ENCODE measurements at regions not wholly inside any gene's neighbourhood (a gene's known extent, or its start where the extent isn't known, plus 50 kb on each side); places are given as distances from the start of the nearest gene placed in this dataset.

DNA sequence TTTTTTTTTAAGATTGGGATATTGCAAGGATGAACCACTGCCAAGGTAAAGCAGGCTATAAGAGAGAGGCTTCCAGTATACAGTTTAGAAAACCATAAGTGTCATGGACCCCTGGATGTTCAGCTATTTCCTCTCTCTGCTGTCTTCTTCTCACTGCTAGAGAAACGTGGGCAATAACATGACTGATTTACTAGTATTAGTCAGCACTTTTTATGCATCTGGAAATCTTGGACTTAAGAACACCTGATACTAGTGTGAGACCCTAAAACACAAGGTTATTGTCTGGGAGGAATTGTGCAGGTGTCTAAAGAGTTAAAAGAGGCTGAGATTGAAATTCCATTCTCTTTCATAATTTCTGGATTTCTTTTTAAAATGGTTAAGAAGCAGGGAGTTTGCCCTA, 460.6 kb upstream of the MCTP2 start:
- Histone ChIP-seq H3K4me2 (ENCODE audit: low read length) (no peak overlapping the region), H4K20me1 (ENCODE audit: insufficient read depth) (no peaks in the 10 kb centered on the region), H3K4me3 (replicated peaks in 1 of 2; ENCODE audit: low read depth in 1 of 2, low read length in 2 of 2) (no peak overlapping the region), H3K9me3 (ENCODE audit: control insufficient read depth in 1 of 2, insufficient read depth in 1 of 2, low read depth in 1 of 2, low read length in 2 of 2) (peaks cover 0 to 16% of the 10 kb centered on the region in 2 experiments; a peak in 2 of 4 replicates), H3K27ac (ENCODE audit: low read depth, low read length) (no peak overlapping the region), H3K79me2 (ENCODE audit: insufficient read depth, low read length) (no peaks in the 10 kb centered on the region), H3K9ac (ENCODE audit: low read length) (no peak overlapping the region), H3K9me2 (ENCODE audit: insufficient read depth) (no peaks in the 10 kb centered on the region), H3K36me3 (ENCODE audit: control insufficient read depth in 1 of 2, insufficient read depth in 2 of 2, low read length in 2 of 2) (no peaks in the 10 kb centered on the region), H3K4me1 (ENCODE audit: control insufficient read depth in 1 of 2, insufficient read depth in 2 of 2, low read length in 2 of 2) (no peaks in the 10 kb centered on the region), H3K27me3 (ENCODE audit: insufficient read depth, low read length) (no peaks in the 10 kb centered on the region), H2AFZ (ENCODE audit: low read depth, low read length, poor library complexity, severe bottlenecking) (no peak overlapping the region)
- intact Hi-C loops (cut with micrococcal nuclease) = no loop called here
- no TSS peak for BruUV-seq (replicated peaks)
- CTCF ChIA-PET = no interaction called here
- ATAC-seq (no peak), DNase-seq (ENCODE audit: low read depth, low spot score) (no peak)
- RAD21 ChIA-PET (ENCODE audit: low non-redundant PET in 1 of 2, low total read pairs in 2 of 2, uncharacterized antibody in 2 of 2, unreplicated experiment in 2 of 2) = no interaction called here
- TF ChIP-seq EZH2phosphoT487 (IDR thresholded peaks at IDR 0.05; ENCODE audit: borderline replicate concordance) = no peak
- TF ChIP-seq CBX3 (IDR thresholded peaks at IDR 0.05; ENCODE audit: low read depth) = no peak
- TF ChIP-seq TCF7L2 (IDR thresholded peaks at IDR 0.05; ENCODE audit: borderline replicate concordance, extremely low read depth, insufficient read depth, insufficient read length) = no peak
- no peak for TF ChIP-seq ATF3 (IDR thresholded peaks at IDR 0.05)
- TF ChIP-seq EZH2 (IDR thresholded peaks at IDR 0.05) = no peak
- TF ChIP-seq, protein P1, sequence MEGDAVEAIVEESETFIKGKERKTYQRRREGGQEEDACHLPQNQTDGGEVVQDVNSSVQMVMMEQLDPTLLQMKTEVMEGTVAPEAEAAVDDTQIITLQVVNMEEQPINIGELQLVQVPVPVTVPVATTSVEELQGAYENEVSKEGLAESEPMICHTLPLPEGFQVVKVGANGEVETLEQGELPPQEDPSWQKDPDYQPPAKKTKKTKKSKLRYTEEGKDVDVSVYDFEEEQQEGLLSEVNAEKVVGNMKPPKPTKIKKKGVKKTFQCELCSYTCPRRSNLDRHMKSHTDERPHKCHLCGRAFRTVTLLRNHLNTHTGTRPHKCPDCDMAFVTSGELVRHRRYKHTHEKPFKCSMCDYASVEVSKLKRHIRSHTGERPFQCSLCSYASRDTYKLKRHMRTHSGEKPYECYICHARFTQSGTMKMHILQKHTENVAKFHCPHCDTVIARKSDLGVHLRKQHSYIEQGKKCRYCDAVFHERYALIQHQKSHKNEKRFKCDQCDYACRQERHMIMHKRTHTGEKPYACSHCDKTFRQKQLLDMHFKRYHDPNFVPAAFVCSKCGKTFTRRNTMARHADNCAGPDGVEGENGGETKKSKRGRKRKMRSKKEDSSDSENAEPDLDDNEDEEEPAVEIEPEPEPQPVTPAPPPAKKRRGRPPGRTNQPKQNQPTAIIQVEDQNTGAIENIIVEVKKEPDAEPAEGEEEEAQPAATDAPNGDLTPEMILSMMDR (IDR thresholded peaks at IDR 0.05 in 2 of 3, conservative IDR thresholded peaks at IDR 0.05 in 1 of 3; ENCODE audit: borderline replicate concordance in 1 of 3, insufficient read depth in 1 of 3, low read depth in 2 of 3, low read length in 2 of 3) = no peak
- TF ChIP-seq EGR1 (IDR thresholded peaks at IDR 0.05; ENCODE audit: low read depth) = no peak
- TF ChIP-seq POLR2A (IDR thresholded peaks at IDR 0.05; ENCODE audit: borderline replicate concordance, extremely low read depth, insufficient read depth, insufficient read length) = no peak
- no peak for TF ChIP-seq JUND (IDR thresholded peaks at IDR 0.05)
- TF ChIP-seq, protein P2, sequence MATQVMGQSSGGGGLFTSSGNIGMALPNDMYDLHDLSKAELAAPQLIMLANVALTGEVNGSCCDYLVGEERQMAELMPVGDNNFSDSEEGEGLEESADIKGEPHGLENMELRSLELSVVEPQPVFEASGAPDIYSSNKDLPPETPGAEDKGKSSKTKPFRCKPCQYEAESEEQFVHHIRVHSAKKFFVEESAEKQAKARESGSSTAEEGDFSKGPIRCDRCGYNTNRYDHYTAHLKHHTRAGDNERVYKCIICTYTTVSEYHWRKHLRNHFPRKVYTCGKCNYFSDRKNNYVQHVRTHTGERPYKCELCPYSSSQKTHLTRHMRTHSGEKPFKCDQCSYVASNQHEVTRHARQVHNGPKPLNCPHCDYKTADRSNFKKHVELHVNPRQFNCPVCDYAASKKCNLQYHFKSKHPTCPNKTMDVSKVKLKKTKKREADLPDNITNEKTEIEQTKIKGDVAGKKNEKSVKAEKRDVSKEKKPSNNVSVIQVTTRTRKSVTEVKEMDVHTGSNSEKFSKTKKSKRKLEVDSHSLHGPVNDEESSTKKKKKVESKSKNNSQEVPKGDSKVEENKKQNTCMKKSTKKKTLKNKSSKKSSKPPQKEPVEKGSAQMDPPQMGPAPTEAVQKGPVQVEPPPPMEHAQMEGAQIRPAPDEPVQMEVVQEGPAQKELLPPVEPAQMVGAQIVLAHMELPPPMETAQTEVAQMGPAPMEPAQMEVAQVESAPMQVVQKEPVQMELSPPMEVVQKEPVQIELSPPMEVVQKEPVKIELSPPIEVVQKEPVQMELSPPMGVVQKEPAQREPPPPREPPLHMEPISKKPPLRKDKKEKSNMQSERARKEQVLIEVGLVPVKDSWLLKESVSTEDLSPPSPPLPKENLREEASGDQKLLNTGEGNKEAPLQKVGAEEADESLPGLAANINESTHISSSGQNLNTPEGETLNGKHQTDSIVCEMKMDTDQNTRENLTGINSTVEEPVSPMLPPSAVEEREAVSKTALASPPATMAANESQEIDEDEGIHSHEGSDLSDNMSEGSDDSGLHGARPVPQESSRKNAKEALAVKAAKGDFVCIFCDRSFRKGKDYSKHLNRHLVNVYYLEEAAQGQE (IDR thresholded peaks at IDR 0.05; ENCODE audit: low read depth) = no peak
- POLR2A ChIA-PET = no interaction called here
